Sciatic nerve (tissue), 2 donors: ENCODE measurements at regions not wholly inside any gene's neighbourhood (a gene's known extent, or its start where the extent isn't known, plus 50 kb on each side); places are given as distances from the start of the nearest gene placed in this dataset.

Source experiments
- ATAC-seq: fragments of 200-7000 bp; cut with Tn5 transposase; one replicate; pipeline ENCODE4 v1.9.1; 2020; ENCODE audit warnings: mild to moderate bottlenecking, moderate library complexity
- DNase-seq: peaks from one replicate; pipeline ENCODE4 v3.0.0-alpha.2; 2020; ENCODE audit warnings: low spot score
- intact Hi-C: fragments of 100-400 bp; cut with DNase I; formaldehyde crosslinking; loops from one replicate; pipeline ENCODE4 v1.14.2; 2022
- donor health status: DM: no; HTN: no; CAD: no.
- donor health status: DM: no; HTN: no; CAD: no.

DNA sequence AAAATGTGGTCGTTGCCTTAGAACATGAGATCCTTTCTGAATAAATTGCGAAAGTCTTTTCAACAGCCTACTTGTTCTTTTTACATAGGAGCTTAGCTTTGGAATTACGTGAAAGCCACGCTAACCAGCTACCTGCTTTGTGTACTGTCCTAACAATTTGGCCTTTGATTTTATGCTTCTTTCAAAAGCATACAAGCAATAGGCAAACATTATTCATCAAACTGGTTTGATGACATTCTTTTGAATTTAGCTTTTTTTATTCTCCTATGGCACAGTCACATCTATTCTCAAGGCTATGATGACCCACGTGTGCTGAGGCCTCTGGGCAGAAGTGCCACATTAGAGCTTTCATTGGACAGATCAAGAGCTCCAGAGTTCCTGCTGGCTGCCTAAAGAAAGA lies 178.0 kb upstream of the DPT start:
- DNase-seq: no peak
- ATAC-seq: no peak
- intact Hi-C loops: no loop called here

DNA sequence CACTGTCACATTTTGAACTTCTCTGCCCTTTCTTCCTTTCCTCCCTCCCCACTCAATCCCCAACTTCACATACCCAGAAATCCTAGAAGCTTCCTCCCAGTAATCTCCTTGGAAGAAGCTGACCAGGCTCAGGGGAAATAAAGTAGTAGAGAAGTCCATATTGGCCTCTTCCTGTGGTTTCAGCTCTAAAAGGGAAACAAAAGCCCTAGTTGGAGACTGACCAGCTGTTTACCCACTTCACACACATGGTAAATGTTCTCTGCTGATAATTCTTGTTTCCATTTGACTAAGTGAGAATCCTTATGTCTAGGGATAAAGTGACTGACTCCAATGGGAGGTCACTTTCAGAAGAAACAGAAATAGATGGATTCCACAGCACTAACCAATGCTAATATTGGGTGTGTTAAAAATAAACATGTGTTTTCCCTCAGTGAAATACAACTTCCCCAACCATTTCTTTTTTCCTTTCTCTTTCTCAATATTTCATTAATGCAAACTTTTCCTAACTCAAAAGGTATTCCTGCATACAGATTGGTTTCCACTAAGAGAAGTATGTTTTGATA lies 178.9 kb upstream of the DPT start:
- DNase-seq (no peak), ATAC-seq (peak; percentile 48)
- intact Hi-C loops: no loop called here

DNA sequence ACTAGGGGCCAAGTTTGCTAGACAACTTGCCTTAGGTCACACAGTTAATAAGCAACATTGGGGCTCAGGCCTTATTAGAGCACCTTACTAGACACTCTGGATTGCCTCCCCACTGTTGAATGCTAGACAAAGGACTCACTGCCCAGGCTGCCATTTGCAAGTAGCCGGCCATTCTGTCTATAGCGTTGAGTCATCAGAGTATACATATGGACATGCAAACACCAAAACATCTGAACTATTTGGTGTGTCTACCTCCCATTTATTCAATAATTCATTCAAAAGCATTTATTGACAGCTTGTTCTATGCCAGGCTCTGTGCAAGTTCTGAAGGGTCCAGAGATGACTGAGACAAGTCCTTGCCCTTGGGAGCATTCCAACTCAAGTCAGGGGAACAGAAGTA lies 181.4 kb upstream of the DPT start:
- DNase-seq (no peak), ATAC-seq (no peak)
- intact Hi-C loops: no loop called here

DNA sequence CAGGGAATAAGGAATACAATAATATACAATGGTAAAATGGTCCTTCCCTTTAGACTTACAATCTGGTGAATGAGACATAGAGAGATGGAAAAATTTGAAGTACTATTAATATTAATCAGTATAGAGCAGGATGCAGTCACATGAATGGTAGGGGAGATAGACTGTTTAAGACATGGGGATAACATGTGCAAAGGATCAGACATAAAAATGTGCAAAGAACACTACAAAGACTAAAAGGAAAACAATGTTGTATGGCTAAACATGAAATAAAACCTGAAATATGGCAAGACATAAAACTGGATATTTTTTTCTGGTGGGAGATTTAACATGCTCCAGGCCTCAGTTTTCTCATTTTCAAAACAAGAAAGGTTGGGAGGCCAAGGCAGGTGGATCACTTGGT lies 182.4 kb upstream of the DPT start:
- intact Hi-C loops: no loop called here
- ATAC-seq: no peak

DNA sequence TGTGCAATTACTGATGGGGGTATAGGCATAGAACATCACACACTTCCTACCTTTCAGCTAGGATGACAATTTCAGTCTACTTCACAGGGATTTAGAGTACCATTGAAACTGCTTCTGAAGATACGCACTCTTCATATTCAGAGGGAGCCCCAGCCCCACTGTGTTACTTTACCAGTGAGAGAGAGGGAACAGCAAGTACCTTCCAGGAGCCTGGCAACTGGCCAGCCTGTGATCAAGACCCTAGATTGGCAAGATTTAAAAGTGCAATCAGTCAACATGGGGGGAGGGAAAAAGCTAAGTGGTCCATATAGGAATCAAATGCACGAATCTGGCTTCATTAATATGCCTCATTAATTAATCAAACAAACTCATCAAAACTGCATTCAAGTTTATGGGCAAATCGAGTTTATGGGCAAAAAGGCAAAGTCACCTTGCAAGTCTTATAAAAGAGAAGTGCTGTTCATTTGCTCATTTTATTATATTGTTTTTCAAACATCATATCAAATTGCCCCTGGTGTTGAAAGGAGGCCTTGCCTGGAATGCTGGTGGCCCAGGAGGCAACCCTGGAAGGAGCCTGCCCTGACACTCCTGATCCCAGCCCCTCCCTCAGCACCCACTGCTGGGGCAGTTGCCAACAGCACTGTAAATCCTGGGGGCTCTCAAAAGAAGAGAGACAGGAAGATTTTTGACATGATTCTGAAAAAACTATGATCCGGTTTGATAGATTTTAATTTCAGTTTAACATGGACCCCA lies 184.9 kb upstream of the DPT start:
- intact Hi-C loops: no loop called here
- ATAC-seq (no peak), DNase-seq (no peak)

More for the DNA sequence above, 182.4 kb upstream of the DPT start:
- no peak for DNase-seq

DNA sequence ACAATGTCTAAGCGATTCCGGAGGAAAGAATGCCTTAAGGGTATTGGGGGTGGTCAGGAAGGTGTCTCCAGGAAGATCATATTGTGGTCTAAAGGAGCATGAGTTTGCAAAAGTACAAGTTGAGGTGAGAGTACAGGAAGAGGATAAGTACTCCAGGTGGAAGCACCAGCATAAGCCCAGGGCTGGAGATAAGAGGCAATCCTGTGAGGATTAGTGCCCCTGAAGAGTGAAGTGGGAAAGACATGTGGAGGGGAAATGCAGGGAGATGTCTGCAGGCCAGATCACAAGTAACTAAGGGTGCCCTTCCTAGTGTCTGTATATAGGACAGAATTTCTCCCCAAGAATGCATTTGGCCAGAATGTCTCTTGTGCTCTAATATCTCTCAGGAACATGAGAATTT lies 188.3 kb upstream of the DPT start:
- no peak for ATAC-seq
- intact Hi-C loops: no loop called here
- no peak for DNase-seq

DNA sequence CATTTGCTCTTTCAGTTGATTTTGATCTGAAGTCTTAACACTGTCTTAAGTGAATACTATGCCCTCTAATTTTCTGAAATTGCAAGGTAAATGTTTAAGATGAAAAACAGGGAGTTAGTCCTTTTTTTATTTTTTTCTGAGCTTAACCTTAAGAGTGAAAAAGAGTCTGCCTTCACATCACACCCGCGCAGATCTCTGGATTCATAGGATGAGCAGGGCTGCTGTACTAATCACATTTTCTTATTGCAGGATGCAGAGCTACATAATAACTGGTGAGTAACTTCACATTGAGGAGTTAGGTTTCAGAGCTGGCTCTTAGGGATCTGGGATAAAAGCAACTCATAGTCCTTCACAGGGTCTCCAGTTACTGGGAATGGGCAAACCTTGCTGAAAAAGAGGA lies 188.7 kb upstream of the ATP1B1 start:
- DNase-seq (no peak), ATAC-seq (no peak)
- intact Hi-C loops: no loop called here

DNA sequence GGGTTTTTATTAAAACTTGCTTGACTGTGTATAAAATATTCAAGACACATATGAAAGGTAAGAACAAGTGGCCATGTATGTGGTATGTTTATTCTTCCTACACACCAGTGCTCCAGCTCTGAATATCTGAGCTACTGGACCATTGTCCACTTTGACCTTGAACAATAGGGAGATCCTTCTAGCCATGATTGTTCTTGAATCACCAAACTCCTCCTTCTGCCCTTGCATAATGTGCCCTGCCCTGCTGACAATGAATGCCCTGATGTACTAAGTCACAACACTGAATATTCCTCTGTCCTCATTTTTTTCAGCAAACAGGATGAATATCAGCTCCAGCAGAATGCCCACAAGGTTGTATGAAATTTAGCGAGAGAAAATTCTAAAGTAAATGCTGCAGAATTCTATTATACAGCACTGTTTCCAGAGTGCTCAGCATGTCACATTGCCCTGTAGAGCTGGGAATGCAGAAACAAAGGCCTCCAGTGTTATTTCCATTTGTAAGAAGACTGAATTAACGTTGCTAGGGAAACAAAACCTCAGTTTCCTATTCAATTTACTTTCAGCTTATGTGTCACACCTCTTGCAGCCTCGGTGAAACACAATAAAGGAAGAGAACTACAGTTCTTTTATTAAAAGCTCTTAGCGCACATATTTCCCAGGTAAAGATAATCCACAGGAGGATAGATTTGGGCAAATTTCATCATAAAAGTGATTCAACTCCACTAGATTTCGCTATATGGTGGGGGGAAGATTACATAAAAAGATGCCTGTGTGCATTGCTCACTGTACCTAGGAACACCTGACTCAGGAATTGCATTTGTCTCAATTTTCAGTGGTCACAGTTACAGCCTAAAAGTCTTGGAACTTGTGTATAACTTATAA lies 187.4 kb upstream of the ATP1B1 start:
- ATAC-seq (no peak), DNase-seq (no peak)
- intact Hi-C loops: no loop called here

DNA sequence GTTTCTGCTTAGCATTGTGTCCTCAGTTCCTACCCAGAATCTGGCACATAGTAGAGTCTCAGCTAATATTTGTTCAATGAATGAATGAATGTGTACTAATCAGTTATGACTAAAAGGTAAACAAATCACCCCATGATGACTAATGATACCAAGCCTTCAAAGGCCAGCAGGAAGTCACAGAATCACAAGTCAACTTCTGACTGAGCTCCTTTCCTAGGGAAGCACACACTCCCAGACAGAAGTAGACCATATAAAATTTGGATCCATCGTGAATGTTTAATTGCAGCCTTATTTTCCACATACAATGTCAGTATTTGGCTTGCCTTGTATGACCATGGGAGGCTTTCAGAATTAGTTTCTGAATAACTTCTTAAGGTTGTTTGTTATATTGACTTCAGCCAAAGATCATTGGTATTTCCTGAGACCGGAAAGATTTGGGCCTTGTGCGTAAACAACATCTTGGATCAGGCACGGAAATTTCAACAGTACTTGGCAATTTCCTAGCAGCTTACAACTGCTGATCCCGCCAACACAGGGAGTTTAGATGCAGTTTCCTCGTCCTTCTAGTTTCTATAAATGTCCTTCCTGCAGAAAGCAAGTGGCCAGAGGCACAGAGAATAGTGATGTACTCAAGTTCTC lies 185.9 kb upstream of the ATP1B1 start:
- intact Hi-C loops: no loop called here
- ATAC-seq (peak; percentile 71), DNase-seq (no peak)

DNA sequence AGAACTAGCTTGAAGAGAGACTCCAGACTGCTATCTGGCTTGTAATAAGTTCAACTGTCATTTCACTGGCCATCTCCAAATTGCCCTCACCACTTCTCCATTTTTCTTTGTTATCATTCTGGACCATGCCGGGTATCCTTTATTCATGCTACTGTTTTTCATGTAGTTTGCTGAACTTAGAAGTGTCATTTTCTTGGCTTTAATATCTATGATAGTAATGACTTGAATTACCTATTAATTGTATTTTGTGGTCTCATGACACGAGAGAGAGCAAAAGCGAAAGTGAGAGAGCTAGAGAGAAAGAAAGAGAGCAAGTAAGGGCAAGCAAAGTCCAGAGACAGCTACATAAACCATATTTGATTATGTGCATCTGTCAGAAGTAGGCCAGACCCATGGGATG lies 184.9 kb upstream of the ATP1B1 start:
- intact Hi-C loops: no loop called here
- no peak for DNase-seq
- no peak for ATAC-seq

DNA sequence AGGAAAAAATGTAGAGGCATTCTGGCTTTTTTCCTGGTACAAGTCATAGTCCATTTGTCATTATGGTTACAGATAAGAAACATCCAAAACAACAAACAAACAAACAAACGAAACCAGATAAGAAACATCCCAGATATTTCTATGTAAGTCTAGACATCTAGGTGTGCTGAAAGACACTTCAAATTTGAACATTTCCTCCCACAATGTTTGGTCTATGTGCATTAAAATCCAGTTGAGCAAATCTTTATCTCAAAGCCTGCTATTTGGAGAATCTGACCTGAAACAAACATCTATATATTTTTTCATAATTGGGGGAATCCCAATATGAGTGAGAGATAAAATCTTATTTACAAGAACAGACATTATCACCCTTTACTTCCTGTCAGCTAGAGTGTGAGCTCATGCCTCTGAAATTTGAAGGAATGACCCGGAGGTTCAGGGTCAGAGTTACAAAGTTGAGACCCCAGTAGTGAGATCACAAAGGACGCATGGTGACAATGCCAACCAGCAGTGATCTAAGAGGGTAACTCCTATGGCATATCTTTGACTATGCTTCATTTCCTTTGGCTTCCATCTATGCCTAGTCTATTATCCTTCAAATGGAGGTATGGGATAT lies 182.9 kb upstream of the ATP1B1 start:
- DNase-seq (no peak), ATAC-seq (no peak)
- intact Hi-C loops: no loop called here

DNA sequence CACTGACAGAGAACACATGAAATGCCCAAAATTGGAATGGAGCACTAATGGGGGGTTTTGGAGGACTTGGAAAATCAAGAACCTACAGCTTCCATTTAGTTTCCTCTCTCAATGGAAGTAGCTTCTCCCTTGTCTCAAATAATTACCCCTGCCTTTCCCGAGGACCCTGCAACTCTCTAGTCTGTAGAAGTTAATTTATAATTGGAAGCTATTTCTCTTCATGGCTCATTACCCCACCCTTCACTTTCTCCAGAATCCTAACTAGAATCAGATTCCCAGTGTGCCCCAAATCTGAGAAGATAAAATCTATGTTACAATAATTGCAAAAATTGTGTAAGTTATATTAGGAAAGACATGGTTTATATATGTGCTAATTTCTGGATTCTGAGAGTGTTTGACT lies 181.5 kb upstream of the ATP1B1 start:
- intact Hi-C loops: no loop called here
- DNase-seq: no peak
- no peak for ATAC-seq

DNA sequence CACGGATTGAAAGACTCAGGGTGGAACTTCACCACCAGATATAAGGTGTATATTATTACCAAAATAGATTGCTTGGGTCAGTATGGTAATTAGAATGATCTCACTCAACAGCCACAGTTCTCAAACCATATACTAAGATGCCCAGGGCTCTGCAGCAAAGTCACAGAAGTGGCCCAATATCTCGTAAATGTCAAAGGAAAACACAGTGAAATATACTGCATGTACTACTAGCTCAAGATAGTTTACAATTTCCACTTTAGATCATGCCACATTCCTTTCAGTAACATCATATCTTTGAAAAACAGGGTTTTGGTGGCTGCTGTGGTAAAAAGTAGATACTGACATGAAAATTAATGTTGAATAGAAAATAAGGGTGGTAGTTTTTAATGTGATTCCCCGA lies 180.3 kb upstream of the ATP1B1 start:
- no peak for DNase-seq
- no peak for ATAC-seq
- intact Hi-C loops: no loop called here

DNA sequence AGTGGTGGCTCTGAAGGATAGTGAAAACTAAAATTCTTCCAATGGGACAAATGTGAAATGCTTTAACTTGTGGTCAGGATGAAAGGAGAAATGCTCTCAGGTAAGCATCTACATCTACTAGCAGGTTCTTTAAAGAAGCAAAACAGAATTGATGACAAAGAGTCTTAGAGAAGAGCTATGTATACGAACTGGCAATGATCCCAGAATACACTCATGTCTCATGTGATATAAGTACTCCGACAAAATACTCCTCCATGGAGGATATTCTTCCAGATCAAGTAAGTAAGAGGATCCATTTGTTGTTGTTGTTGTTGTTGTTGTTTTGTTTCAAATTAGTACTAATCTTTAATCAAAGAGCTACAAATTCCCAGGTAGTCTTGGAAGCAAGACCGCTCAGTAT lies 174.0 kb upstream of the ATP1B1 start:
- intact Hi-C loops: no loop called here
- DNase-seq (no peak), ATAC-seq (no peak)

DNA sequence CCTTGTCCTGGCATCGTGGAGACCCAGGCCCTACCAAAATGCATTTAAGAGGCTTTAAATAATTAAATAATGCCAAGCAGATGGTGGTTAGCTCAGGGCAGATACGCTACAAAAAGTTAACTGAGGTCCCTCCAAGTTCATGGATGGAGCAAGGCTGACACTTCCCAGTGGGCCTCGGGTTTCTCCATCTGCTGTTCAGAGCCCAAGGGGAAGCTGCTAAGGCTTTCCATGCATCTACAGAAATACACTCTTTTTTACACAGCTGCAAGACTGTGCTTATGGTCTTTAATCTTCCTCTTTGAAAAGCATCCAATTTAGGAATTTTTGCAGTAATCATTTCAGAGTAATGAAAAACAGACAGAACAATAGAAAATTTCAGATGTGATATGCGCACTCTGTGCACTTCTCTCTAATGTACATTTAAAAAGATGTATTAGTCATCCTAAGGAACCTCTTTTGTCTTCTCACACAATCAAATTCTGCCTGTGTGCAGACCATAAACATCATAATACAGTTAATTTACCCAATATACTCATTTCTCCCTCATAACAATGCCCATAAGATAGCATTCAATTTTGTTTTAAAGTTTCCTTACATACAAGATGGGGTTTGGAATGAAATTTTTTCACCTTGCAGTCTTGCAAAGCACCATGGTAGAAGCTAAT lies 173.2 kb upstream of the ATP1B1 start:
- intact Hi-C loops: no loop called here
- DNase-seq (no peak), ATAC-seq (no peak)

DNA sequence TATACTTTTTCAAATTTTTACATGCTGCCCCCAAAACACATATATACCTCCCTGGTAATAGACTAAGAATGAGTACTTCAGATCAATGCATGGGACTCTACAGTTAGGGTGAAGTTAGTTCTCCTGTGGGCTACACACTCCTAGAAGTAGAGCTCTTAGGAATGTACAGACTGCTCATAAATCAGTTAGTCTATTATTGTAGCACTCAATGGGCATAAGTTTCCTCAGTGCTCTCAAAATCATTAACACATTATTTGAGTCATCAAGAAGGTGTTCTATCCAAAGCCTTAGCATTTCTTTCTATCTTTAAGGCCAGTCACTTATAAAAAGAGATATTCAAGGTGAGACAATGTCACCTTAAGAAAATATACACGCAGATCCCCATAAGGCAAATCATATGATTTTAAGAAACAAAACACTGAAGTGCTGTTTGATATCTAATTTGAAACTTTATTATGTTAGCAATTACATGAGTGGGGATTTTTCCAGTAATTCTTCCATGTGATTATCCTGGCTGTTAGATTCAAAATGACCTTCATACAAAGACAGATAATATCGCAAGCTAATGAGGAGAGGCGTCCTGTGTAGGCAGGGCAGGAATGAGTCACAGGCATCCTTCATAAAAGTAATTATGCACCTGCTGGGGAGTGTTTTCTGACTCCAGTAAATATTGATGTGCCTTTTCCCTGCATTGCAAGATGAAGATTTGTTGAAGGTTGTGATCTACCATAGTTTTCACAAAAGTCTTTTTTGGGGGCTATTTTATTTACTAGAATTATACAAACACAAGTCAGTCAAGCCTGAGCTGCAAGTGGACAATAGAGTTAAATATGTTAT lies 167.2 kb upstream of the ATP1B1 start:
- no peak for DNase-seq
- intact Hi-C loops: no loop called here
- no peak for ATAC-seq

DNA sequence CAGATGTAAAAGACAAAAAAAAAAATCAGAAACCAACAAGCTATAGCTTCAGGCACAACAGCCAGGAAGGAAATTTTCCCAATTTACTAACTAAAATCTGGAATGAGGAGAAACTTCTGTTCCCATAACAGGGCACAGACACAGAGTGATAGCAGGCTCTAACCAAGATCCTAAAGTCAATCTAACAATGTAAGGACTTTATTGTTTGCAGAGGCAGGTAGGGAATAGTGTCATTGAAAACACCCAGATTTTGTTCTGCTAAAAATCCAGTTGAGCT lies 166.6 kb upstream of the ATP1B1 start:
- DNase-seq (no peak), ATAC-seq (no peak)
- intact Hi-C loops: no loop called here

DNA sequence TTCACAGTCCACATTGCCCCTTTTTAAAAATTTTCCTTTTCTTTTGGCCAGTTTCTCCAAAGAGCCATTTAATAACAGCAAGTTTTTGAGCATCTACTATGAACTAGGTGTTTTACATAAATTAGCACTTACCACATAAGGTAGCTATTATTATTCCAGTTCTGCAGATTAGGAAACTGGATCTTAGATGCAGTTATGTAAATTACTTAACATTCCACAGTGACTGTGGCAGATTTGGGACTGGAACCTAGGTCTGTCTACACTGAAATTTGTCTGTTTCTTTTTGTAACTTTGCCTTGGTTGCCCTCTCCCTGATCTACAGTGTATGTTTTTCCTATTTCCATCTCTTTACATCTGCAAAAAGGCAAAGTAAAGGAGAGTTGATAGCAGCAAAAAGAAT lies 164.8 kb upstream of the ATP1B1 start:
- intact Hi-C loops: no loop called here

More for the DNA sequence above, 164.8 kb upstream of the ATP1B1 start:
- DNase-seq (no peak), ATAC-seq (no peak)
